Cerebellar cortex (tissue), 1 donor: ENCODE measurements at regions not wholly inside any gene's neighbourhood (a gene's known extent, or its start where the extent isn't known, plus 50 kb on each side); places are given as distances from the start of the nearest gene placed in this dataset.

Experiments used
- DNase-seq: peaks from one replicate; pipeline ENCODE4 v3.0.0-alpha.2; 2015; ENCODE audit warnings: low spot score

- peak; percentile 78 for DNase-seq
Measured at GRCh38 chr15:35320158-35320780, 225.7 kb downstream of the DPH6 start.

GRCh38 chr15:35319354-35319753 is 226.6 kb downstream of the DPH6 start:
- no peak for DNase-seq

- no peak for DNase-seq
Measured at GRCh38 chr15:35317217-35317616, 228.7 kb downstream of the DPH6 start.

GRCh38 chr15:35312344-35312743 is 227.2 kb upstream of the NANOGP8 start:
- DNase-seq: no peak

- DNase-seq: no peak
Measured at GRCh38 chr15:35311615-35312014, 226.5 kb upstream of the NANOGP8 start.

- DNase-seq: peak; percentile 86
Measured at GRCh38 chr15:35309886-35310285, 224.8 kb upstream of the NANOGP8 start.

- DNase-seq: peak; percentile 94
Measured at GRCh38 chr15:35308802-35309201, 223.7 kb upstream of the NANOGP8 start.

GRCh38 chr15:35307676-35308075 is 222.6 kb upstream of the NANOGP8 start:
- DNase-seq: no peak

GRCh38 chr15:35307026-35307425 is 221.9 kb upstream of the NANOGP8 start:
- no peak for DNase-seq

GRCh38 chr15:35306361-35306981 is 221.4 kb upstream of the NANOGP8 start:
- DNase-seq: peak; percentile 95

GRCh38 chr15:35305946-35306345 is 220.9 kb upstream of the NANOGP8 start:
- DNase-seq: peak; percentile 92

GRCh38 chr15:35305031-35305550 is 220.0 kb upstream of the NANOGP8 start:
- peak; percentile 68 for DNase-seq

- DNase-seq: peak; percentile 55
Measured at GRCh38 chr15:35304389-35304788, 219.3 kb upstream of the NANOGP8 start.

- no peak for DNase-seq
Measured at GRCh38 chr15:35302334-35302733, 217.2 kb upstream of the NANOGP8 start.

GRCh38 chr15:35301088-35301487 is 216.0 kb upstream of the NANOGP8 start:
- DNase-seq: no peak

GRCh38 chr15:35299059-35299735 is 214.1 kb upstream of the NANOGP8 start:
- no peak for DNase-seq

GRCh38 chr15:35298509-35298908 is 213.4 kb upstream of the NANOGP8 start:
- no peak for DNase-seq

- peak; percentile 92 for DNase-seq
Measured at GRCh38 chr15:35293353-35294130, 208.4 kb upstream of the NANOGP8 start.

- DNase-seq: peak; percentile 80
Measured at GRCh38 chr15:35290301-35290721, 205.2 kb upstream of the NANOGP8 start.

- DNase-seq: peak; percentile 80
Measured at GRCh38 chr15:35289024-35289617, 204.0 kb upstream of the NANOGP8 start.

- no peak for DNase-seq
Measured at GRCh38 chr15:35288580-35288979, 203.5 kb upstream of the NANOGP8 start.

GRCh38 chr15:35286721-35287120 is 201.6 kb upstream of the NANOGP8 start:
- DNase-seq: no peak
